WI38 (cell line): ENCODE measurements at regions not wholly inside any gene's neighbourhood (a gene's known extent, or its start where the extent isn't known, plus 50 kb on each side); places are given as distances from the start of the nearest gene placed in this dataset.

Experiments used
- H3K4me3 ChIP-seq: 2 replicates; pipeline ENCODE4 v1.5.1; 2011; ENCODE audit warnings: low read depth, mild to moderate bottlenecking, control low read depth, low read length
- TF ChIP-seq, protein P1 (sequence below): IDR thresholded peaks from 2 replicates; pipeline ENCODE4 v1.5.1; 2012; ENCODE audit warnings: low read depth, mild to moderate bottlenecking, control low read depth, low read length

DNA sequence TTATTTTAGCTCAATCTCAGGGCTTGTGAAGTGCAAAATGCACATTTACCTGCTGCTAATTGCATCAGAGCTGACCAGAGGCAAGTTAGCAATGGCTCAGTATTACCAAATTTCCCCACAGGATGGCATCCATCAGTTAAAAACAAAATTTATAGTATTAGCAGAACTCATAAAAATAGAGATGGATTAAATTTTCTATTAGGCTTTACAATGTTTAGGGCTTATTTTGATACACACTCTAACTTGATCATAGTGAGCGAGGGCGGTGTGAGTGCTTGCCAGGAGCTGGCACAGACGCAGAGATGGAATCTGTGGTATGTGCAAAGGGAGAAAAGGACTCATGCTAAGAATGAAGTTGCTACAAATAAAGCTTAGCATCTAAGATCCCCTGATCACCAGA lies 241.0 kb downstream of the NSUN3 start:
- TF ChIP-seq, protein P1, sequence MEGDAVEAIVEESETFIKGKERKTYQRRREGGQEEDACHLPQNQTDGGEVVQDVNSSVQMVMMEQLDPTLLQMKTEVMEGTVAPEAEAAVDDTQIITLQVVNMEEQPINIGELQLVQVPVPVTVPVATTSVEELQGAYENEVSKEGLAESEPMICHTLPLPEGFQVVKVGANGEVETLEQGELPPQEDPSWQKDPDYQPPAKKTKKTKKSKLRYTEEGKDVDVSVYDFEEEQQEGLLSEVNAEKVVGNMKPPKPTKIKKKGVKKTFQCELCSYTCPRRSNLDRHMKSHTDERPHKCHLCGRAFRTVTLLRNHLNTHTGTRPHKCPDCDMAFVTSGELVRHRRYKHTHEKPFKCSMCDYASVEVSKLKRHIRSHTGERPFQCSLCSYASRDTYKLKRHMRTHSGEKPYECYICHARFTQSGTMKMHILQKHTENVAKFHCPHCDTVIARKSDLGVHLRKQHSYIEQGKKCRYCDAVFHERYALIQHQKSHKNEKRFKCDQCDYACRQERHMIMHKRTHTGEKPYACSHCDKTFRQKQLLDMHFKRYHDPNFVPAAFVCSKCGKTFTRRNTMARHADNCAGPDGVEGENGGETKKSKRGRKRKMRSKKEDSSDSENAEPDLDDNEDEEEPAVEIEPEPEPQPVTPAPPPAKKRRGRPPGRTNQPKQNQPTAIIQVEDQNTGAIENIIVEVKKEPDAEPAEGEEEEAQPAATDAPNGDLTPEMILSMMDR: no peak
- no peak overlapping the region for H3K4me3 ChIP-seq

DNA sequence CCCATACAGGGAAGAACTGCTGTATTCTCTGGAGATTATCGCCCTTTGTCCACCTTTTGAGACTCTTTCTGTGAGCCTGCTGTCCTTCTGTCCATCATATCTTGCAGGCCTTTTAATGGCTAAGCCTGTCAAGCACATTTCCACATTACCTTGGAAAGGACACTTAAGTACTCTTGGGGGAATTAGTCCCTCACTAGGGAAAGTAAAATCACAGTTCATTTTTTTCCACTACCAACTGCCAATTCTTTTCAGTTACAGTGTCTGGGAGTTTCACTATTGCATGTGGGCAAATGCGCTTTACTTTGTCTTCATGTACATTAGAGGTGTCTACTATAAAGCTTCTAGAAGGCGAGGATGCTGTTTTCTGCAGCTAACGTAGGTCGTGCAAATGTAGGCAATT lies 242.1 kb downstream of the NSUN3 start:
- no peak overlapping the region for H3K4me3 ChIP-seq
- TF ChIP-seq, protein P1: no peak

DNA sequence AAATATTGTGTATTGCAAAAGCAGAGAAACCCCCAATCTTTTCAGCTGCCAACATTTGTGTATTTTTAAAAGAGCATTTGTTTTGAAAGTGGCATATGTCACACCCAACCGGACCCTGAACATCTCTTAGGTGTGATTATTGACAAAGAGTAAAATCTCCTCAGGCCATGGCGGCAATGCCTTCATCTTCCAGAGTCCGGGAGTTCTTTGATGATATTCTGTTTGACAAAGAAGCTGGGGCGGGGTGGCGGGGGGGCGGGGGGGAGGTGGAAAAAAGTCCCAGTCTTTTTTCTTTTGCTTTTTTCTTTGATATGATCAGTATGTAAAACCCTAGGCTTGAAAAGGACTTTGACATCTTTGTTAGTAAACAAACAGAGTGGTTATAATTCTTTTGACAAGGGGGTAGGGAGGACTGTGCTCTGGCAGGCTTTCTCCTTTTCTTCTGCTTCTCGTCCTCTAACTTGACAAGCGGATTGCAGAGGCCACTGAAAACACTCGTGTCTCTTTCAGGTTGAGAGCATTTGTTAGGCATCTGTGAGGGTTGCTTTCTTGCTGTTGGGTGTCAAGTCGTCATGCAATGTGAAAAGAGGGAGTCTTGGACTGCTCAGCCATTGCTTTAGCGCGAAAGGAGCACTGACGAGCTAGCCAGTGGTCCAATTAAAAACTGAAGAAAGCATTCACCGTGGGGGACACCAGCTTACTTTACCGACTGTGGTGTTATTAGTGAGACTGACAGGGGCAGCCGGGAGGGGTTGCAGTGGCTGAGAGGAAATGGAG lies 243.2 kb downstream of the NSUN3 start:
- TF ChIP-seq, protein P1: no peak
- no peak overlapping the region for H3K4me3 ChIP-seq

DNA sequence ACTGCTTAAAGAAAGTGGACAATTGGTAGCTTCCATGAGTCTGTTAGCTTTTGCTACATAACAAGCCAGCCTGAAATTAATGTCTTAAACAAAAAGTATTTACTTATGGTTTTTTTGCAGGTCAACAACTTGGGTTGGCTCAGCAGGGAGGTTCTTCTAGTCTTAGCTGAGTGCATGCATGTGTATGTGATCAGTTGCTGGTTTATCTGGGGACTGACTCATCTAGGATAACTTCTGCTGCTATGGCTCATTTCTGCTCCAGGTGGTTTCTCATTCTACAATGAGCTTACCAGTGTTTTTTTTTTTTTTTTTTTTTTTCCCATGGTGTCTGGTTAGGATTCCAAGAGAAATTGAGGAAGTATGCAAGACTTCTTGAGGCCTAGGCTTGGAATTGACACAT lies 244.7 kb downstream of the NSUN3 start:
- TF ChIP-seq, protein P1: no peak
- H3K4me3 ChIP-seq: no peak overlapping the region

DNA sequence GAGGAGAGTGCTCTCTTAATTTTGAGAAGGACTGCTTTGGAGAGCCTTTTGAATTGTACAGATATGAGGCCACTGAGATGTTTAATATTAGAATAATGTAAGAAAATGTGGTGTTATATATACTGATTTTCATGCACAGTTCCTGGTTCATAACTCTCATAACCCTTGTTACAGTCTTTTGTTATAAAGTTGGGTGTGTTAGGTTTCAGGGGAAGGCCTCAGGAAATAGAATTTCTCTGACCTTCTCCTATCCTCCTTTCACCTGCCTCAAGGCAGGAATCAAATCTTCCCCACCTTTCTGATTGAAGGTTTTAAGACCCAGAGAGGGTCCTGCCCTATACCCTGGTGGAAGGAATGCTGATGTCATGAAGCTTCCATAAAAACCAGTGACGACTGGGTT lies 245.9 kb downstream of the NSUN3 start:
- TF ChIP-seq, protein P1: no peak

GRCh38 chr3:94310341-94311135 lies 247.7 kb downstream of the NSUN3 start:
- TF ChIP-seq, protein P1: no peak
- no peak overlapping the region for H3K4me3 ChIP-seq

More for the DNA sequence above, 245.9 kb downstream of the NSUN3 start:
- no peak overlapping the region for H3K4me3 ChIP-seq

DNA sequence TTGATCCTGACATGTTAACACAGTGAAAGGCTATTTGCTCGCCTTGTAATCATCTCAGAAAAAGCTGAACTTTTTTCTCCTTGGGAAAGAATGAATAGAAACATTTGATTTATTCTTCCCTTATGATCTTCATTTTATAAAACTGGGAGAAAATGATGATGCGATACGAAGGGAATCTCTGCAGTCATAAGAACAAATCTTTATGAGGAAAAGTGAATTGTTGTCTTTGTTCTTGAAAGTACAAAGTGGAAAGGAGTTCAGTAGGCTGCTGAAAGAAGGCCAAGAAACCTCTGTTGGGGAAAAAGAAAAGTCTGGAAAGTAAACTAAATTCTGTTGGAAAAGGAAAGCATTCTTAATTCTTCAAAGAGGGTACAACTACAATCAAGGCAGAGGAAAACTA lies 248.8 kb downstream of the NSUN3 start:
- H3K4me3 ChIP-seq: no peak overlapping the region
- TF ChIP-seq, protein P1: no peak
